MM.1S (cell line): ENCODE measurements at regions not wholly inside any gene's neighbourhood (a gene's known extent, or its start where the extent isn't known, plus 50 kb on each side); places are given as distances from the start of the nearest gene placed in this dataset.

Experiments used
- DNase-seq: peaks from one replicate; pipeline ENCODE4 v3.0.0-alpha.2; 2015
- H2AFZ ChIP-seq: fragments of 300-600 bp; sonication (generic); 2 replicates; pipeline ENCODE4 v1.6.0; 2016; ENCODE audit warnings: antibody characterized with exemption, low read length
- H3F3A ChIP-seq: fragments of 300-600 bp; sonication (generic); 2 replicates; pipeline ENCODE4 v1.6.1; 2016; ENCODE audit warnings: mild to moderate bottlenecking, antibody characterized with exemption, low read length, moderate library complexity, mixed read lengths; ENCODE audit not compliant: insufficient read depth
- H3K27ac ChIP-seq: fragments of 300-600 bp; sonication (generic); 2 replicates; pipeline ENCODE4 v1.5.1; 2016; ENCODE audit warnings: mild to moderate bottlenecking, low read length
- H3K27me3 ChIP-seq: fragments of 300-600 bp; sonication (generic); replicated peaks from 2 replicates; pipeline ENCODE4 v1.6.0; 2016; ENCODE audit warnings: low read length; ENCODE audit not compliant: insufficient read depth
- H3K36me3 ChIP-seq: fragments of 300-600 bp; sonication (generic); replicated peaks from 2 replicates; pipeline ENCODE4 v1.6.1; 2016; ENCODE audit warnings: mild to moderate bottlenecking, low read length, mixed read lengths; ENCODE audit not compliant: insufficient read depth
- H3K4me1 ChIP-seq: fragments of 300-600 bp; sonication (generic); 2 replicates; pipeline ENCODE4 v1.6.1; 2016; ENCODE audit warnings: low read length, mixed read lengths
- H3K4me2 ChIP-seq: fragments of 300-600 bp; sonication (generic); 2 replicates; pipeline ENCODE4 v1.6.0; 2016; ENCODE audit warnings: low read depth, low read length
- H3K4me3 ChIP-seq: fragments of 300-600 bp; sonication (generic); 2 replicates; pipeline ENCODE4 v1.5.1; 2016; ENCODE audit warnings: low read length, mixed read lengths
- H3K79me2 ChIP-seq: fragments of 300-600 bp; sonication (generic); 2 replicates; pipeline ENCODE4 v1.6.1; 2016; ENCODE audit warnings: mixed run types, low read length, mixed read lengths
- H3K9ac ChIP-seq: fragments of 300-600 bp; sonication (generic); 2 replicates; pipeline ENCODE4 v1.6.1; 2016; ENCODE audit warnings: low read length, mixed read lengths
- H3K9me2 ChIP-seq: fragments of 300-600 bp; sonication (generic); replicated peaks from 2 replicates; pipeline ENCODE4 v1.6.1; 2016; ENCODE audit warnings: mild to moderate bottlenecking, low read length, mixed read lengths; ENCODE audit not compliant: insufficient read depth
- H3K9me3 ChIP-seq: fragments of 300-600 bp; sonication (generic); replicated peaks from 2 replicates; pipeline ENCODE4 v1.6.1; 2016; ENCODE audit warnings: mild to moderate bottlenecking, low read length, mixed read lengths; ENCODE audit not compliant: insufficient read depth
- H4K20me1 ChIP-seq: fragments of 300-600 bp; sonication (generic); 2 replicates; pipeline ENCODE4 v1.6.1; 2016; ENCODE audit warnings: mild to moderate bottlenecking, low read length, moderate library complexity, mixed read lengths; ENCODE audit not compliant: insufficient read depth
- EZH2 ChIP-seq: fragments of 300-600 bp; sonication (generic); optimal IDR thresholded peaks from 2 replicates; pipeline ENCODE3; 2017; ENCODE audit warnings: low read depth, mild to moderate bottlenecking, antibody characterized with exemption, low read length, mixed read lengths
- EZH2phosphoT487 ChIP-seq: fragments of 300-600 bp; sonication (generic); IDR thresholded peaks from 2 replicates; pipeline ENCODE4 v1.6.1; 2018; ENCODE audit warnings: antibody characterized with exemption, low read length
- TF ChIP-seq, protein P1 (sequence below): fragments of 300-600 bp; sonication (generic); IDR thresholded peaks from 2 replicates; pipeline ENCODE4 v1.5.1; 2016; ENCODE audit warnings: antibody characterized with exemption, low read length, mixed read lengths

DNA sequence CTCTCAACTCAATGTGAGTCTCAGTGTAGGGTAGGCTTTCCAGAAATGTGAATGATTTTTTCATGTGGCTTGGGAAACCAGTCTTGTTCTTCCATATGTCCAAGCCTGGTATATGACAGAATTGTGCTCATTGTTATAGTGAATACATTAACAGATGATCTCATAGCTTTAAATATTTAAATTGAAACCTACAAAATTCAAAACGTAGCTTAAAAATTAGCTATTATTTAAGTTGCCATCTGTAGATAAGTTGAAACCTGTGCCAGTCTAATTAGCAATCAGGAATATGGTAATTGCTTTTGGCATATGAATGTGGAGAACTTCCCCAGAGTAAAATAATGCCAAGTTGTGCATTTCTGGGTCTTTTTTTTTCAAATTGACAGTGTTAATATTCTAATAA, 891.6 kb upstream of the SEL1L start:
- Histone ChIP-seq H4K20me1 (no peaks in the 10 kb centered on the region), H3K36me3 (no peaks in the 10 kb centered on the region), H3K27ac (no peak overlapping the region), H3K79me2 (no peaks in the 10 kb centered on the region), H3K4me3 (no peak overlapping the region), H3K4me1 (no peaks in the 10 kb centered on the region), H3K9me2 (no peaks in the 10 kb centered on the region), H3K4me2 (no peak overlapping the region), H3F3A (no peaks in the 10 kb centered on the region), H3K9me3 (no peaks in the 10 kb centered on the region), H3K9ac (no peak overlapping the region), H3K27me3 (no peaks in the 10 kb centered on the region), H2AFZ (no peak overlapping the region)
- no peak for TF ChIP-seq EZH2
- TF ChIP-seq EZH2phosphoT487: no peak
- TF ChIP-seq, protein P1, sequence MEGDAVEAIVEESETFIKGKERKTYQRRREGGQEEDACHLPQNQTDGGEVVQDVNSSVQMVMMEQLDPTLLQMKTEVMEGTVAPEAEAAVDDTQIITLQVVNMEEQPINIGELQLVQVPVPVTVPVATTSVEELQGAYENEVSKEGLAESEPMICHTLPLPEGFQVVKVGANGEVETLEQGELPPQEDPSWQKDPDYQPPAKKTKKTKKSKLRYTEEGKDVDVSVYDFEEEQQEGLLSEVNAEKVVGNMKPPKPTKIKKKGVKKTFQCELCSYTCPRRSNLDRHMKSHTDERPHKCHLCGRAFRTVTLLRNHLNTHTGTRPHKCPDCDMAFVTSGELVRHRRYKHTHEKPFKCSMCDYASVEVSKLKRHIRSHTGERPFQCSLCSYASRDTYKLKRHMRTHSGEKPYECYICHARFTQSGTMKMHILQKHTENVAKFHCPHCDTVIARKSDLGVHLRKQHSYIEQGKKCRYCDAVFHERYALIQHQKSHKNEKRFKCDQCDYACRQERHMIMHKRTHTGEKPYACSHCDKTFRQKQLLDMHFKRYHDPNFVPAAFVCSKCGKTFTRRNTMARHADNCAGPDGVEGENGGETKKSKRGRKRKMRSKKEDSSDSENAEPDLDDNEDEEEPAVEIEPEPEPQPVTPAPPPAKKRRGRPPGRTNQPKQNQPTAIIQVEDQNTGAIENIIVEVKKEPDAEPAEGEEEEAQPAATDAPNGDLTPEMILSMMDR: no peak
- DNase-seq: no peak

DNA sequence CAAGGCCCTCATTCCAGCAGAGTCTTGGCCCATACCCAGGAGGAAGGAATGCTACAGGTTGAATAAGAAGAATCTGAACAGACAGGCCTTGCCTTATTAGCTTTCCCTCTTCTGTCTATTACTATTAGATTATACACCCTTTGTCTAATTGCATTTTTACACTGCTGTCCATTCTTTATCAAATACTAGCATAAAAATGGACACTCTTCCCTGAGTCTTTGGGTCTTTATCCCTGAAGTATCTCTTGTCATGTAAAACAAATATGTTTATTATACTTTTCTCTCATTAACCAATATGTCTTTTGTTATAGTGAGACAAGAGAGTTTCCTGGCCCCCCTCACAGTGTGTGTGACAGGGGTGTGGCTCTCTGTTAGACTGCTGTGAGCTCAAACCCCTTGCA, 897.4 kb upstream of the SEL1L start:
- no peaks in the 10 kb centered on the region for H3K36me3 ChIP-seq
- no peak for DNase-seq
- no peaks in the 10 kb centered on the region for H3K4me1 ChIP-seq
- no peak overlapping the region for H3K4me2 ChIP-seq
- H3F3A ChIP-seq: no peaks in the 10 kb centered on the region
- H3K9me2 ChIP-seq: no peaks in the 10 kb centered on the region
- H3K27ac ChIP-seq: no peak overlapping the region
- H2AFZ ChIP-seq: no peak overlapping the region
- no peaks in the 10 kb centered on the region for H4K20me1 ChIP-seq
- no peaks in the 10 kb centered on the region for H3K27me3 ChIP-seq
- no peaks in the 10 kb centered on the region for H3K9me3 ChIP-seq
- H3K79me2 ChIP-seq: no peaks in the 10 kb centered on the region
- no peak for TF ChIP-seq EZH2phosphoT487
- TF ChIP-seq, protein P1: no peak
- no peak for TF ChIP-seq EZH2
- no peak overlapping the region for H3K4me3 ChIP-seq
- no peak overlapping the region for H3K9ac ChIP-seq

DNA sequence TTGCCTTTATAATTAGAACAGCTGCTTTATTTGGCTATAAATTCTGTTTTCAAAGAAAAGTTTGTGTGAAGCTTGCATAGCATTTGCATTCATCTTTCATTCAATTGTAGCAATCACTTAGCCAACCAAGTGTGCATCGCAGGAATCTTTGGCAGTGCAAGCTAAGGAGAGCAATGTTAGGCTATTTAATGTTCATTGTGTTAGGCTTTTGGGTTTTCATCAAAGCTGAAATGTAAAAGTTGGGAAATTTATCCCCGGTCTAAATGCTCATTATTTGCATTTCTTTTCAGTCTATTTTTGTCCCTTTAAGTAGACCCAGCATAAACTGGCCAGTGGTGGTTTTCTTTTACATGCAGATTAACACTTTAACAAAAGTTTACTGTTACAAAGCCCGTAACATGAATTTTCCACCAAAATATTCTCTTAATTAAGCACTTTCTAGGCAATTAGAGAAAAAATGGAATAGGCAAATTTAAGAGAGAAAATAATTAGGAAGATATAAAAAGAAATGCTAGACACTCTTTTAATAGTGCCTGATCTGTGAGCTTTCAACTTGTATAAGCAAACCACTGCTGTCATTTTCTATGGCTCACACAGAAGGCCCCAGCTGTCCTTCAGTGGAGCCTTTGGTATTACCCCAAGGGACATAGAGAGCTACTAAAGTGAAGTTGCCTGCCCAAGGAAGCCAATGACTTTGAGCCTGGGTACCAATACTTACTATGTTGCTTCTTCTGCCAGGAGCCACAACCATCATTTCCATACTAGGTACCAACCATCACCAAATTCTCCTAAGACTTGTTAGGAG, 898.9 kb upstream of the SEL1L start:
- no peak overlapping the region for H3K27ac ChIP-seq
- no peaks in the 10 kb centered on the region for H3K9me3 ChIP-seq
- H3K27me3 ChIP-seq: no peaks in the 10 kb centered on the region
- H3K4me3 ChIP-seq: no peak overlapping the region
- no peaks in the 10 kb centered on the region for H3K4me1 ChIP-seq
- TF ChIP-seq EZH2 (no peak), EZH2phosphoT487 (no peak)
- TF ChIP-seq, protein P1: no peak
- DNase-seq: no peak
- H3K79me2 ChIP-seq: no peaks in the 10 kb centered on the region
- no peak overlapping the region for H3K4me2 ChIP-seq
- no peaks in the 10 kb centered on the region for H4K20me1 ChIP-seq
- H3K36me3 ChIP-seq: no peaks in the 10 kb centered on the region
- no peaks in the 10 kb centered on the region for H3F3A ChIP-seq
- H2AFZ ChIP-seq: no peak overlapping the region
- no peaks in the 10 kb centered on the region for H3K9me2 ChIP-seq
- no peak overlapping the region for H3K9ac ChIP-seq
